NCI-H2081 (cell line): ENCODE measurements at regions not wholly inside any gene's neighbourhood (a gene's known extent, or its start where the extent isn't known, plus 50 kb on each side); places are given as distances from the start of the nearest gene placed in this dataset.
"Not testable (repeated sequence)": the region's sequence is repeated elsewhere in the genome, so short reads cannot be mapped to it uniquely, and the experiment has no call there.

Experiments used
- DNase-seq, 2 experiments: peaks; one replicate each; lab custom pipeline; 2025; lab: John Stamatoyannopoulos, UW

DNA sequence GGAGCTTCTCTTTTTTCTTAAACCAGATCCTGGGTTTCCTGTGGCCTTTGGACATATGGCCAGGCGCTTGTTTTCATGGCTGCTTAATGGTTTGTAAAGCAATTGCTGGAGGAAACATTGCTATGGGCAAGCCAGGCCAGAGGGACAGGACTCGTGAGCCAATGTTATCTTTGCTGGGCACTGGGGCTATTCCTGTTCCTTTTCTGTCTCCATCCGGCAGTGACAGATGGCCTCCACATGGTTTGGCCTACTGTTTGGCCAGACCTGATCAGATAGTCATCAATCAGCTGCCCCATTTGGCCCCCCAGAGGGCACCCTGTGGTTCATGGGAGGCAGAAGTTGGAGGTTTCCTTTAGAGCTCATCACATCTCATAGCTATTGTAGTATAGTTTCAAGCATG lies 326.1 kb upstream of the ROPN1 start:
- no peak for DNase-seq

DNA sequence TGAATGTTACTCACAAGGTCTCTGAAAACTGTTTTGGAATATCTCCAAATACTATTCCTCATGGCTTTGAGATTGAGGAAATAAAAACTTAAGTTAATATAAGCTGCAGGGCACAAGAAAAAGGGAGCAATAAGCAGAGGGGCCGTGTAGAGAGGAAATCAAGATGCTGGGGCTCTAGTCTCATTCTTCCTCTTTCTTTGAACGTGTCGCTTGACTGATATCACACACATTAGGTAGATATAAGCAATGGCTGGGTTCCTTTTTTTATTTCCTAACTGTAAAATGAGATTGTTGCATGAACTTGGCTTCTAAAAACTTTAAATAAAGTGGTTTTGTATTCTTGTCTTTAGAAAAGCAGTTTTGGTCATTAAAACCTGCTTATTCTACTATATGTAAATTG lies 326.7 kb upstream of the ROPN1 start:
- no peak for DNase-seq

- no peak for DNase-seq
These were observed 329.1 kb upstream of the ROPN1 start for GRCh38 chr3:124320976-124321375.

- peak in 1 of 2 experiments; percentile 56 for DNase-seq
These were observed 330.5 kb upstream of the ROPN1 start for GRCh38 chr3:124322309-124322880.

DNA sequence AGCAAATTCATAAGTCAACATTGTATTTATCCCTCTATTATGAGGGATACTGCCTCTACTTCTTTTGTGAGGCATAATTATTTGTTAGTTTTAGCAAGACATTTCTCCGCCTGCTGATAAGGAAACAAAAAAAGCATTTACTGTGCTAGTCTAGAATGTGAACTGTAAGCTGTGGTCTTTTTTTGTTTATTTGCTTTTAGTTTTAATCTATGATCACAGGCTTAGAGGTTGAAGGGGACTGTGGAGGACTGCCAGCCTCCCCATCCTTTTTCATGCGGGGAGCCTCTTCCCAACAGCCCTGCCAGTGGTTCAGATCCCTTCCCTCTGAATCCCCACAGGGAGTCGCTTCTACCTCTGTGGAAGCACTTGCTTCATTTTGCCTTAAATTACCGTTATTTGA lies 331.0 kb upstream of the ROPN1 start:
- peak in 1 of 2 experiments; percentile 69 for DNase-seq

- no peak for DNase-seq
These were observed 333.3 kb upstream of the ROPN1 start for GRCh38 chr3:124325248-124325647.

DNA sequence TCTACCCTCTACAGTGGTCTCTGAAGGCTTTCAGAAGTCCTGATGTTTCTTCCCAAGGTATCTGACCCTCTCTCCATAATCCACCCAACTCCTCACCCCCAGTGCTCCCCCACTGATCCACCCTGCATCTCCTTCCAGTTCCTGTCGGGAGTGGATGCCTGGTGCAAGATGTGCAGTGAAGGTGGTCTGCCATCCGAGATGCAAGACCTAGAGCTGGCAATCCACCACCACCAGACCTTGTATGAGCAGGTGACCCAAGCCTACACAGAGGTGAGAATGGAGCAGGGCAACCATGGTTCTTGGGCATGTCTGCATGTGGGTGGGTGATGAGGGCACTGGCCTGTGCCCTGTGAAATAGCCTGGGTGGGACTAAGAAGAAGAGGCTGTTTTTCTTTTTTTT lies 337.8 kb upstream of the ROPN1 start:
- no peak for DNase-seq

- DNase-seq: no peak
These were observed 342.2 kb upstream of the ROPN1 start for GRCh38 chr3:124333931-124334640.

- DNase-seq: no peak
These were observed 344.2 kb upstream of the ROPN1 start for GRCh38 chr3:124336067-124336656.

- DNase-seq: no peak
These were observed 353.9 kb upstream of the ROPN1 start for GRCh38 chr3:124345845-124346244.

DNA sequence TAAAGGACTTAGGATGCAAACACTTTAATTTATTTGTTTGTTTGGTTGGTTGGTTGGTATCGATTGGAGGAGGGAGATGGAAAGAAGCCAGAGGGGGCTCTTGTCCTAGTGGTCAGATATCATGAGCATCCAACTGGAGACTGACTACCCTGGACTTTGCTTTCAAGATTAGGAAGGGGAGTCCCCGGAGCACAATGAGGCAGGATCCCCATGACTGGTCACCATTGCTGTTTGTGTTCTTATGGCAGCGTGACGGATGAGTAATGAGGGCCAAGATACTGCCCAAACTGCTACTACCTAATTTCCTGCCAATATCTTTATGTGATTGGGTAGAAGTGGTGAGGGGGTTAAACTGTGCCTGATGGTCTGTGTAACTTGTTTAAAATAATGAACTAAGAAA lies 354.6 kb upstream of the ROPN1 start:
- DNase-seq: no peak

DNA sequence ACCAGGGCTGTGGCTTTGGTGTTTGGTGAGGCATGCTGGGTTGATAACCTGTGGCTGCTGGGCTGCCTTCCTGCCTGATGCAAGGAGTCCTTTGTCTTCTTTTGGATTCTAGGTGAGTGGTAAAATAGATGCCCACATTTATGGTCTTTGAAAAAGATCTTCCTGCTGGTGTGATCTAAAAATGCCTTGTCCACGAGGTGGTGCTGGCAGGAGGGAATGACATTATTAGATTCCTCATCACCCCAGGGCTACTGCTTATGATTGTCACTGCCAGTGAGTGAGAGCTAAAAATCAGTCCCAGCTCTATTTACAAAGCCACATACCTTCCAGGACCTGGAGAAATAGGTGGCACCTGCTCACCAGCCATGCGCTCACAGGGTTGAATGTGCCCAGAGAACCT lies 355.5 kb upstream of the ROPN1 start:
- DNase-seq: peak; percentile 66 to 80

DNA sequence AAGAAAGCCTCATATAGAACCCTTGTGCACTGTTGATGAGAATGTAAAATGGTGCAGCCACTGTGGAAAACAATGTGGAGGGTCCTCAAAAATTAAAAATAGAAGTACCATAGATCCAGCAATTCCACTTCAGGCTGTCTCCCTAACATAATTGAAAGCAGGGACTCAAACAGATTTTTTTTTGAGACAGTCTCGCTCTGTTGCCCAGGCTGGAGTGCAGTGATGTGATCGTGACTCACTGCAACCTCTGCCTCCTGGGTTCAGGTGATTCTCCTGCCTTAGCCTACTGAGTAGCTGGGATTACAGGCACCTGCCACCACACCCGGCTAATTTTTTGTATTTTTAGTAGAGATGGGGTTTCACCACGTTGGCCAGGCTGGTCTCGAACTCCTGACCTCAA lies 356.6 kb upstream of the ROPN1 start:
- DNase-seq: not testable (repeated sequence)

- DNase-seq: peak; percentile 85 to 90
These were observed 359.7 kb upstream of the ROPN1 start for GRCh38 chr3:124351430-124352148.

DNA sequence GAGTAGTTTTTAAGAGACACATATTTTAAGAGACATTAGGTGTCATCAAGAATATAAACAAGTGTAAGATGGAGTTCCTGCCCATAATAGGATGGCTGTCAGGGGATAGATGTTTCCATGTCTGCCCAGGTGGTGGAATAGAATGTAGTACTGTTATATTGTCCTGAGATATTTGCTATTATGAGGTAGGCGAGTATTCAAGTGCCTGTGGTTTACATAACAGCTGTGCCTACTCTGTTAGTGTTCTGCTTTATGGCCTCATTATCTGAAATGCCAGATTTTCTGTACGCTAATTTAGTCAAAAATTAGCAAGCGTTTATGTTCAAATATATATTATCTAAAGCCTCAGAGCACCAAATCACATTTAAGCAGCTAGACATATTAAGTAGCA lies 360.2 kb upstream of the ROPN1 start:
- peak; percentile 40 to 77 for DNase-seq

DNA sequence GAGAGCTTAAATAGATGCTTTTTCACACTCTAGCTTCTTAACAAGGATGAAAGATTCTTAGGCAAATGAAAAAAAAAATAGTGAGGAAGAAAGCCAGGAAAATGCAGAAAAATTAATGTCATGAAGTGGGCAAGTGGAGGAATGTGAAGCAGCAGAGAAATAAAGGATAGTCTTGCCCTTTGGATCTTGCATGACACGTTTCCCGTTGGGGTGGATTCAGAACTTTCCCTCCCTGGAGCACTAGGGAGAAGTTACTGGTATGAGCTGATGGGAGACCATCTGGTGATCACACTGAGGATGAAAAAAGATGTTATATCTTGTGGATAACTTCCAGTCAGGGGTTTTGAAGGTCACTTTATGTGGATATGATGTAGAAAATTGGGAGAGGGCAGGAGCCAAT lies 361.8 kb upstream of the ROPN1 start:
- no peak for DNase-seq

DNA sequence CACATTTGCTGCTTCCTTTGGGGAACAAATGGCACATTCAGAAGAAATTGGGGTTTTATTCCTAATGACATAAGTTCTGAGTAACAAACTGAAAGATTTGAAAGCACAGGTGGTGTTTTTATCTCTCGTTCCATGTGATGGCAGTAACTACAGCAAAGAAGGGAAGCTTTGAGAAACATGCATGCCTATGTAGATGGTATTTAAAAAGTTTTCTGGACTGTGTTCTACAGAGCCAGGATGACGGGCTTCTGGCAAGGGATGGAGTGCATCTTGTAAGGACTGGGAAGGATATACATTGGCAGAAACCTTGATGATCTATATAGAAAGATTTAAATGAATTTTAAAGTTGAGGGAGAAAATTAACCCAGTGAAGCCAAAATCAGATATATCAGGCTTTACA lies 362.2 kb upstream of the ROPN1 start:
- DNase-seq: no peak

GRCh38 chr3:124358156-124358555 lies 366.2 kb upstream of the ROPN1 start:
- no peak for DNase-seq

DNA sequence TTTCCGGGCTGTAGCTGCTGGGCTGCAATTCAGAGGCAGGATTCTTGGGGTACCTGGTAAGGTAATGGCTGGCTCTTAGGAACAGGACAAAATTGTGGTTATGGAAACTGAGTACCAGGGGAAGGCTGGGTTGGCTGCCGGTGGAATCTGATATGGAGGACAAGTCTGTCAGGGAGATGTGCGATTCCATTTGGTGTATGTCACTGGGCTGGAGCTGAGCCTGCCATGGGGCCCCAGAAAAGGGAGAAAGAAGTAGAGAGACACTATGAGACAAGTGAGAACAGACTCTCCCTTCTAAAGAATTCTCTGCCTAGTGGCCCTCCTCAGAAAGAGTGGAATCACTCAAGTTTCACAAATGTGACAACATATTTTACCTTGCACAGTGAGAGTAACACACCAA lies 368.2 kb upstream of the ROPN1 start:
- peak in 1 of 2 experiments; percentile 27 for DNase-seq

DNA sequence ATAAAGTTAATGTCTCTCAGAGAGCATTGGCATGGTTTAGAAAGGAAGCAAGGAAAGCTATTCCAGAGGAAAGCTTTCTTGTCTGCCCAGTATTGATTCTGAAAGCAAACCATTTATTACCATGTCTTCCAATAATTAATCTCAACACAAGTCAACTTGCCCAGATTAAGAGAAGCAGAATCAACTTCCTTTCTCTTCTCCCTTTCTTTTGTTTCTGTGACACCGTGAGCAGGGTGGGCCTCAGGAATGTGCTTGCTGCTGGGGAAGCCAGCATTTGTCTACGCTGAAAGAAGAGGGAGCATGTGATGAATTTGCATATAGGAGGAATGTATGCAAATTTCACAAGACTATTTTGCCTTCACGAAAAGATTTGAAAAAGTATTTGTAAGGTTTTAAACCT lies 368.6 kb upstream of the ROPN1 start:
- DNase-seq: no peak

- DNase-seq: no peak
These were observed 368.7 kb upstream of the UMPS start for GRCh38 chr3:124361566-124361965.

- DNase-seq: peak; percentile 90 to 98
These were observed 367.8 kb upstream of the UMPS start for GRCh38 chr3:124362455-124362854.

GRCh38 chr3:124363476-124363875 lies 366.8 kb upstream of the UMPS start:
- DNase-seq: peak; percentile 3 to 44
